Right kidney (tissue), 1 donor: ENCODE measurements at regions not wholly inside any gene's neighbourhood (a gene's known extent, or its start where the extent isn't known, plus 50 kb on each side); places are given as distances from the start of the nearest gene placed in this dataset.
"Not testable (repeated sequence)": the region's sequence is repeated elsewhere in the genome, so short reads cannot be mapped to it uniquely, and the experiment has no call there.

ENCODE experiments used
- DNase-seq: peaks from one replicate; pipeline ENCODE4 v3.0.0-alpha.2; 2016

DNA sequence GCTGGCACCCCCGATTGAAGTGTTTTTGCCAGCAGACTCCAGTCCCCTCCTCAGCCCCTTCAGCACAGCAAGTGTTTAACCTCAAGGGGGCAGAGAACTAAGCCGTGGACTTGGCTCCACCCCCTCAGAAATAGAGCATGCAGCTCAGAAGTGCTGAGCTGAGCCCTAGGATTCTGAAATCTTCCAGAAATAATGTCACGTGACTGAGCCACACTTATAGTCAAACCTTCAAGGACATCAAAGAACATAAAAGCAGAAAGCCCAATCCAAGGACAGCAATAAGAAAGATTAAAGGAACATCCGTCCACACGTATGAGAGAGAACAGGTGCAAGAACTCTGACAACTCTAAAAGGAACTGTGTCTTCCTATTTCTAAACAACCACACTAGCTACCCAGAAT, 317.7 kb upstream of the LRFN5 start:
- DNase-seq, result no peak

DNA sequence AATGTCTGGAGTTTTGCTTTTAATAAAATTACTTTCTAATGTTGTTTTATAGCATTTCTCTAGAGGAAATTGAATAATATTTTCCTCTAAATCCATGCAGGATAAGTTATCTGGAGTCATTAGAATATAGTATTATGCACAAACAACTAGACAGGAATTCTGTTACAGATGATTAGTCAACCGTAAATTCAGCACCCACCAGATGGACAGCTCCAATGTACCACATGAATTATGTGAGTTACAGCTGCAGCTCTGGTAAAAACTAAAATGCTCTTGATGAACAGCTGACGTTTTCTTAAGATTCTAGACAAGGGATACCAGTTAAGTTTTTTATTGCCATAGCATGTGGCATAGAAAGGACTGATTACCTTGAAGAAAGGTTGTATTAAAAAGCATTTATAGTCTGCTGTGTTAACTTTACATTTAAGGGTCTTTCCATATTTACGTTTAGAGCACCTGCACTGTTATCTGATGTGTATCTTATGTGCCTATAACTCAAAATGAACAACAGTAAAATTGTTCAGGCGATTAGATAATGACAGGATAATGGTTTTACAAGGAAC, 321.4 kb upstream of the LRFN5 start:
- no peak for DNase-seq

DNA sequence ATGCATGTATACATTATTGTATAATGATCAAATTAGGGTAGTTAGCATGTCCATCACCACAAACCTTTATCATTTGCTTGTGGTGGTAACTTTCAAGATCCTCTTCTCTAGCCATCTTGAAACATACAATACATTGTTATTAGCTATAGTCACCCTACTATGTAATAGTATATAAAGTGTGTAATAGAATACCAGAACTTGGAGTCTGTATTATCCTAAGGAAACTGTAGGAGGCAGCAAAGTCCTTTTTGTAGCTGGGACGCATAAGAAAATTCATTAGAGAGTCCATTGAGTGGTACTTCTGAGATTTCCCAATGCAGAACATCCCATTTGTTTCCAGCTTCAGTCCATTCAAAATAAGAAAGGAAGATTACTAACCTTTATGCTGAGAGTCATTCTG, 325.9 kb upstream of the LRFN5 start:
- DNase-seq, result no peak

DNA sequence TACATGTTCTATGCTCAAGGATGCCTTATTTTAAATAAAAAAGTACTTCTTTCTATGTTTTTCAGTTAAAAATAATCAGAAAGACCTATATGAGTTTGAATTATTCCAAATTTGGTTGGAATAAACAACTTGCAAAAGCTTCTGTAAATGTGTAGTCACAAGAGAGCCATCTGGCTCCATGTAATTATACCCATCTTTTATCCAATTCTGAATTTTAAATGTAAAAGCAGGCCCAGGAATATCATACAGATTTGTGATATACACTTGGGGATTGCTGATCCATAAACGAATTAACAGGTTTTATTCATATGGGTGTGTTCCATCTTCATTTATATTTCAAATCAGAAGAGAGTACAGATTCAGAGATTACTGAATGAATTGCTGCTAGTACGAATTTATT, 329.2 kb upstream of the LRFN5 start:
- DNase-seq, result no peak

DNA sequence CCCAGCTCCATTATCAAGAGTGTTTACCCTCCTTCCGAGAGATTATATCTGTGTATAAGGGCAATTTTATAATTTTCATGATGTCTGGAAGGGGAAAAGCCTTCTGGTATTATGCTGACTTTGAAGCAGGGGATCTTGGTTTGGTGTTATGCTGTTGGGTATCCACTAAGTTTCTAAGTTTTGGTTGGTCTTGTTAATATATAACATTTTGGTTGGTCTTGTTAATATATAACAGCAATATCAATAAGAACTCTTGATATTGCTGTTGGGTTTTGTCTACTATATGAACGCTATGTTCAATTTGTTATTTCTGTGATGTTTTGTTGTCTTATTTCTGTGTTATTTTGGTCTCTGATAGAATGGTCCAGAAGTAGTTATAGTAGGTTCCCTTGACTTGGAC, 349.2 kb upstream of the LRFN5 start:
- no peak for DNase-seq

DNA sequence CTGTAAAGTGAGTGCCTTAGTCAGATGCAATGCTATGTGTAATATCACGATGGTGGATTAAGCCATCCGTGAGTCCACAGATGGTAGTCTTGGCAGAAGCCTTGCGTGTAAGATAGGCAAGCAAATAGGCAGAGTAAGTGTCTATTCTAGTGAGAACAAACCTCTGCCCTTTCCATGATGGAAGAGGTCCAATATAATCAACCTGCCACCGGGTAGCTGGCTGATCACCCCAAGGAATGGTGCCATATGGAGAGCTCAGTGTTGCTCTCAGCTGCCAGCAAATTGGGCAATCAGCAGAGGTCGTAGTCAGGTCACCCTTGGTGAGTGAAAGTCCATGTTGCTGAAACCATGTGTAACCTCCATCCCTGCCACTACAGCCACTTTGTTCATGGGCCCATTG, 371.2 kb upstream of the LRFN5 start:
- DNase-seq, result no peak

DNA sequence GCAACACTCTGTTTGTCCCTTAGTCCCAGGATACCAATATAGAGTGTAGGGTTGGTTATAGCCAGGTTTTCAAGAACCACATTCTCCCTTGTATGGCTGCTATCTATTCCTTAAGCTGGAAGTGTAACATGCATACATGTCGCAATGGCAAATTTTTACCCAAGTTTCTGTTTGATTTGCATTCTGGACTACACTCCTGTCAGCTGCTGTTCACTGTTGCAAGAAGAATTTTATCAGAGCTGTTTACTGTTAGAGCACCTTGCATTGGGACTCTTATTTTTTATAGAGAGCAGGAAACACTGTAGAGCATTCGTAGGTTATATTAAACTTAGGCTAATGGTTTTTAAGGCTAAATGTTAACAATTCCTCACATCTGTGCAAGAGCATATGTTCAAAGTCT, 376.0 kb upstream of the LRFN5 start:
- DNase-seq, result no peak

DNA sequence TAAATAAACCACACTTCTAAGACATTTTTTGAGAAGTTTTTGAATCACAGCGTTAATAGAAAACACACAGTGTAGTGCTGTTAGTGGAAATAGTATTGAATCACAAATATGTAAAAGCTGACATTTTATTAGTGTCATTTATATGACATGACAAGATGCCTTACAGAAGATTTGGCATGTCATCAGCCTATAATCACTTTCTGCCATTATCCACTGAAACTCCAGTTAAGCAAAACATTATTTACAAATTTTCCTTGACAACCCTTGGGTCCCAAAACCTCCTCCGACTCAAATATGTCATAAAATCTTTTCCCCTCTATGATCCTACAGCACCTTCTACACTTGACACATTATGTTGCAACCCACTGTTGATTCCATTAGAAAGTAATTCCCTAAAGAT, 376.9 kb upstream of the LRFN5 start:
- DNase-seq, result no peak

DNA sequence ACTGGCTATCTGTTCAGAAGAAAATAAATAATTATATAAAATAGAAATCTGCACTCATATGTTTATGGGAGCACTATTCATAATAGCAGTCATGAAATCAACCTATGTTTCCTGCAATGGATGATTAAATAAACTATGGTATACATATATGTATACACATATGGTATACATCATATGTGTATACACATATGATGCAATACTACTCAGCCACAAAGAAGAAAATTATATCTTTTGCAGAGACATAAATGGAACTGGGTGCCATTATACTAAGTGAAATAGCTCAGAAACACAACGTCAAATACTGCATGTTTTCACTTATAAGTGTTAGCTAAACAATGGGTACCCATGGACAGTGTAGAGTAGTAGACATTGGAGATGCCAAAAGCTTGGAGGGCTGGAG, 381.2 kb upstream of the LRFN5 start:
- no peak for DNase-seq

DNA sequence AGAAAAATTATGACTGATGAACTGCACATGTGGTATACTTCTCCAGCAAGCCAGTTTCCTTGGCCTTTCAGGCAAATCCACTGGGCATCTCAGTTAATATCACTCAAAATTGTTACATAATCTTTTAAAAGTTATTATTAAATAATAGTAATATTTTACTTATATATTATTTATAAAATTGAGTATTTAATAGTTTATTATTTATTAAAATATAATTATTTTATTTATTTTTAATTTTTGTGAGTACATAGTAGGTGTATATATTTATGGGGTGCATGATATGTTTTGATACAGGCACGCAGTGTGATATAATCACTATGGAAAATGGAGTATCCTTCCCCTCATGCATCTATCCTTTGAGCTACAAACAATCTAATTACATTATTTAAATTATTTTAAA, 384.1 kb upstream of the LRFN5 start:
- DNase-seq, result no peak

DNA sequence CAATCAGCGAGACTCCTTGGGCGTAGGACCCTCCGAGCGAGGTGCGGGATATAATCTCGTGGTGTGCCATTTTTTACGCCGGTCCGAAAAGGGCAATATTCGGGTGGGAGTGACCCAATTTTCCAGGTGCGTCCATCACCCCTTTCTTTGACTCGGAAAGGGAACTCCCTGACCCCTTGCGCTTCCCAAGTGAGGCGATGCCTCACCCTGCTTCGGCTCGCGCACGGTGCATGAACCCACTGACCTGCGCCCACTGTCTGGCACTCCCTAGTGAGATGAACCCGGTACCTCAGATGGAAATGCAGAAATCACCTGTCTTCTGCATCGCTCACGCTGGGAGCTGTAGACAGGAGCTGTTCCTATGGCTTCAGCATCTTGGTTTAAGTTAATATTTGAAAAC, 391.7 kb upstream of the LRFN5 start:
- not testable (repeated sequence) for DNase-seq

DNA sequence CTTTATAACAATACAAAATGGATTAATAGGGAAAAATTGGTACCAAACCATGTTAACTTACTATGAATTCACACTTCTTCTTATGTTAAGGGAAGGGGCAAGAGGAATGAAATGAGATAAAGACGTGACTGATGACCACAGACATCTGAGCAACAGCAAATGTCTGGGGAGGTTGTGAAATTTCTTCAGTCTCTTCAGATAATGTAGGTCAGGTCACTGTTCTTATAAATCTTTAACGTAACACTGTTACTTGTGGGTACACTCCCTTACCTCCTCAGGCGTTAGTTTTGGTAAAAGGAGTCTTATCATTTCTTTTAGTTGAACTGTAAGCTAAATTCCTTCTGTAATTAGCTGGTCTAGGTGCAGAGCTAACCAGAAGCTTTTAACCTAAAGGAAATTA, 405.0 kb upstream of the LRFN5 start:
- no peak for DNase-seq

DNA sequence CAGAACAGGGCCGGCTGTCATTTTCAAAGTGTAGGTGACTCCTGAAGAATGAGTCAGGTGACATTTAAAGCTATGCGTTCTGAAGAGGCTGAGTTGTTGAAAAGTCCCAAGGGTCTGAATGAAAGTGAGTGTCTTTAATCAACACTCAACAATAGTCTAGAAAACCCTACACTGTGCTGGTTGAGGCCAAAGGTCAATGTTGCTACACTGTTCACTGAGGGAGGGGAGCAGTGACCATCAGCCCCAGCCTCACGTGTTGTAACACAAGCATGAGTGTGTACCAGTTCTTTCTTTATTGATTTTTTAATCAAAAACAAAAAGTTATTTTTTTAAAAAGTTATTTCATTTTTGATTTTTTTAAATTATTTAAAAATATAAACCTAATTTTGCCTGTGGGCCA, 418.8 kb upstream of the LRFN5 start:
- DNase-seq, result no peak

DNA sequence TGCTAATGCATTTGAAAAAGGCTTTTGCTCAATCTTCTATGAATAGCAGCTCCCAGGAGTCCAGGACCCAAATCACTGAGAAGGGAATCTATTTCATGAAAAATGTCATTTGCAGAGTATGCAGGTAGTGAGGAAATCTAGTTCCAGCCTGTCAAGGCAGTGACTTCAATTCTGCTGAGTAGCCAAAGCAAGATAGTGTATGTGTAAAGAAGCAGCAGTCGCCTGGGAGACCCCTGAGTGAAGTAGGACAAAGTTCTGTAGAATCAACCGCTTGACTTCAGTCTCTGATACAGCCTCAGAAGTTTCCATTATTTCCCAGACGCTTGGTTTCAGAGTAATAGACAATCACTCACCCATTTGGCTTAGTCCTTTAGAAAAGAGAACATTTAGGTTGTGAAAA, 435.6 kb upstream of the LRFN5 start:
- no peak for DNase-seq

DNA sequence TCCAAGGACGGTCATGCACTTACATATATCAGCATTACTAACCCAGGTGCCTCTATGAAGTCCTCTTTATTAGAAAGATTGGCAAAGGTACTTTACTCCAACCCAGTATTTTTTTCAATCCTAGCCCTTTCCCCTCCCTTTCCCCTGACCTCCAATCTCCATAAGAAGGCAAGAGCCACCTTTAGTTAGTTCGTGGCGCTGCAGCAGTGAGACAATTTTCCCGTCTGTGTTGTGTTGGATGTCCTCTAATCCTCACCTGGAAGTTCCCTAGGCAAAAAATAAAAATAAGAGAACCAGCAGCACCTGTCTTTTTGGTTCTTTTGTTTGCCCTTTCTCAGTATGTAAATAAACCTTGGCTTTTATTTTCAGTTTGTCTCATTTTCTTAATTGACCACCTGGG, 439.6 kb upstream of the LRFN5 start:
- DNase-seq, result no peak

DNA sequence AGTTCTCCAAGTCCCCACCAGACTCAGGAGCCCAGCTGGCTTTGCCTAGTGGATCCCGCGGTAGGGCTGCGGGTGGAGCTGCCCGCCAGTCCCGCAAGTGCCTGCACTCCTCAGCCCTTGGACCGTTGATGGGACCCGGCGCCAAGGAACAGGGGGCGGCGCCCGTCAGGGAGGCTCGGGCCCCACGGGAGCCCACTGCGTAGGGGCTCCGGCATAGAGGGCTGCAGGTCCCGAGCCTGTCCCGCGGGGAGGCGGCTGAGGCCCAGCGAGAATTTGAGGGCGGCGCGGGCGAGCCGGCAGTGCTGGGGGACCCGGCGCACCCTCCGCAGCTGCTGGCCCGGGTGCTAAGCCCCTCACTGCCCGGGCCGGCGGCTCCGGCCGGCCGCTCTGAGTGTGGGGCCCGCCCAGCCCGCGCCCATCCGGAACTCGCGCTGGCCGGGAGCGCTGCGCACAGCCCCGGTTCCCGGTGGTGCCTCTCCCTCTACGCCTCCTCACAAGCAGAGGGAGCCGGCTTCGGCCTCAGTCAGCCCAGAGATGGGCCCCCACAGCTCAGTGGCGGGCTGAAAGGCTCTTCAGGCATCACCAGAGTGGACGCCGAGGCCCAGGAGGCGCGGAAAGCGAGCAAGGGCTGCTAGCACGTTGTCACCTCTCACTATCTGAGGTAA, 452.4 kb upstream of the LRFN5 start:
- DNase-seq, result no peak

DNA sequence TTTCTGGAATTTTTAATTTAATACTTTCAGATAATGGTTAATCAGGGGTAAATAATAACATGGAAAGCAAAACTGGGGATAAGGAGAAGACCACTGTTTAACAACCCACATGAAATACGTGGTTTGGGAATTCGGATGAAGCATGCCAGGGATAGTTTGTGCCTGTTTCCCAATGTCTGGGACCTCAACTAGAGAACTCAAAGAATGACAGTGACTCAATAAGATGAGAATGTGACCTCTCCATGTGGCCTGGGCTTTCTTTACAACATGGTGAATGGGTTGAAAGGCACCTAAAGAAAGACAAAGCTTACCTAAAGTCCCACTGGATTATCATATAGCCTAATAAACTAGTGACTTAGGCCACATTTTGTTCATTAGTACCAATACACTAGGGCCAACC, 460.3 kb upstream of the LRFN5 start:
- DNase-seq, result no peak

DNA sequence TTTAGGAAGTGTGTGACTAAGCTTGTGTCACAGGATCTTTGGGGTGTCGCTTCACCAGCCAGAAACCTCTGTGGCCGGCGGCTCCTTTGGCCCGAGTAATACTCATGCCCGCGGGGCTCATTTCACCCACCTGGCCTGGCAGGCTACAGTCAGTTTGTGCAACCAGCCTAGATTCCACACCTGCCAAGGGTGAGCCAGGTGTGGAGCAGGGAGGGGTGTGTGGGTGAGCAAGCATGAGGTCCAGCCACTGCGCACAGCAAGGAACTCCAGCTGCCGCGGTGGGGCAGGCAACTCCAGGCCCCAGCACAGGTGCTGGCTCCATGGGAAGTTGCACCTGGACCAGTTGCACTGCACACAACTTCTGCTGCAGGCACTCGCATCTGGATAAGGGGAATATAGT, 462.3 kb upstream of the LRFN5 start:
- DNase-seq, result no peak

DNA sequence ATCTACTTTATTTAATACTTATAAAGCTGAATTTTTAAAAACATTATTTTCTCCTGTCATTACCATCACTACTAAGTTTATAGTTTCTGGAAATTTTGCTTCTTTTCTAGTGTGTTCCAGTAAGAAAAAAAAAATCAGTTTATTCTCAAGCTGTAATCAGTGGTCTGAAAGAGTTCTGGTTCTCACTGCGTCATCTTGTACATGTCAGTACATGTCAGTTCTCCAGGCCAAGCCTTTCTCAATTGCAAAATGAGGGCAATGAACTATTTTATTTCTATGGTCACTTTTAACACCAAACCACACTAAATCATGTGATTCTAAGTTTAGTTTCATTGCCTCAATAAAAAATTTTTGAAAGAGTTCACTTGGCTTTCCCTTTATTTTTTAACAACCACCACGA, 468.9 kb upstream of the LRFN5 start:
- no peak for DNase-seq

DNA sequence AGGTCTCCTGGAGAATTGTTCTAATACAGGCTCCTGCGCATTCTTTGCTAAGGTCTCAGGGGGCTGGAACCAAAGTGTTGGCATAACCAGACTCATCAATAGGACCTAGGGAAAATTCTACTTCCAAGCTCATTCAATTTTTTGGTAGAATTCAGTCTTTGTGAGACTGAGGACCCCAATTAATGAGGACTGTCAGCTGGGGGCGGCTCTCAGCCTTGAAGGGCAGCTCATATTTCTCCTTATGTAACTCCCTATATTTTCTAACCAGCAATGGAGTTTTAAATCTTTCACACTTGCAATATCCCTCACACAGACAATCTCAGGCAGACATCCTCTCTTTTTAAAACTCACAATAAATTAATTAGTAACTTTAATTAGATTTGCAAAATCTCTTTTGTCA, 476.4 kb upstream of the LRFN5 start:
- no peak for DNase-seq

DNA sequence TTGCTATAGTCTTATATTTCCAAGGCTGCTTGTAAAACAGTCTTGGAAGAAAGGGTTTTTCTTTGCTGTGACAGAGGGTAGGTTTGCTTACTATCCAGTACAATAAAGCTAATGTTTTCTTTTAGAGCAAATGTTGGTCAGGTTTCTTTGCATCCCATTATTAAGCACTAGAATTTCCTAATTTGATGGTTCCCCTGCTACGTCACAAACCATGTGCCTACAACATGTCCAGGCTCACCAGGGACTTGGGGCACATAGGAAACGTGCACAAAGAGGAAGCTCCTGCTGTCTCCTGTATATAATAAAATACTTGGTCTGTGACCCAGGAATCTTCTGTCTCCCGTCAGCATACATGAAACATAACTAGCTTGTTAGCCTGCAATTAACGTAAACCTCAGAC, 486.3 kb upstream of the LRFN5 start:
- DNase-seq, result no peak

DNA sequence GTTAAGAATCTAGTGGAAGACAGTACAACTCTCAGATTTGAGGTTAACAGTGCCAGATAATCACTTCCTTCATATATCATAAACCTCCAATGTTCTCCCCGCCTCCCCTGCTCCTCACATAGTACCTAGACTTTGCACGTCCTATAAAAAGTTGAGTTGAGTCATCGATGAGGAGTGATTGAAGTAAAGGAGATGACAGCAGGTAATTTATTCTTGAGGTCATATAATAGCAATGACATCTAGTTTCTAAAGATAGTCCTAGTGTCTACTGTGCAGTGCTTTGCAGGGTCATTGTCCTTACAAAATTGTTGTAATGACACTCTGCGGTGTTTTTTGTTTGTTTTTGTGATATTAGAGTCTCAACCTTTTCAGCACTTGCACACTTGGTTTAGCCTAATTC, 510.5 kb upstream of the LRFN5 start:
- no peak for DNase-seq

DNA sequence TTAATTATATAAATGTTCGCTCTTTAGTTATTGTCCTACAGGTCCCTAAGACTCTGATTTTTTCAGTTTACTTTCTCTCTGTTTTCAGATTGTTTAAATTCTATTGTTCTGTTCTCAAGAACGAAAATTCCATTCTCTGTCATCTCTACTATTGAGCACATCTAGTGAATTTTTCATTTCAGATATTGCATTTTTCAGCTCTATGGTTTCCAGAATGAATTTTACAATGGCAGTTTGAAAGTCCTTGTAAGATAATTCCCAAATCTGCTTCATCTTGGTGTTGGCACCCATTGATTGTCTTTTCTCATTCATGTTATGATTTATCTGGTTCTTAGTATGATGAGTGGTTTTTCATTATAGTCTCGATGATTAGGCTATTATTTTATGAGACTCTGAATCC, 519.6 kb upstream of the LRFN5 start:
- no peak for DNase-seq

DNA sequence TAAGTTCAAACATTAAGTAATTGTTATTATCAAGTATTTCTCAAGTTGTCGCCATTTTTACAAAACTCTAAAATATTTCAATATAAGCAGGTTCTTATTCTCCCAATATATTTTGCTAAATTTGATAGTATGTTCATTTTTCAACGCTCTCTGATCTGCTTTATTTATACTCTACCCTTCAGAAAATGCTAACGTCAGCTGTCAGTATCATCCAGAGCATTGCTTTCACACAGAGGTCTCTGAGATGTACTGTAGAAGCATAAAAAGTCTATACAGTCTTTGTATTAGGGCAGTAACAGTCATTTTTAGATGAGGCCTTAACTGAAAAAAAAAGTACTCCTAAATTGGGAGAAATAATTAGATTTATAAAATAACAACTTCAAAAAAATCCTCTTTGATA, 533.1 kb upstream of the LRFN5 start:
- DNase-seq, result no peak

DNA sequence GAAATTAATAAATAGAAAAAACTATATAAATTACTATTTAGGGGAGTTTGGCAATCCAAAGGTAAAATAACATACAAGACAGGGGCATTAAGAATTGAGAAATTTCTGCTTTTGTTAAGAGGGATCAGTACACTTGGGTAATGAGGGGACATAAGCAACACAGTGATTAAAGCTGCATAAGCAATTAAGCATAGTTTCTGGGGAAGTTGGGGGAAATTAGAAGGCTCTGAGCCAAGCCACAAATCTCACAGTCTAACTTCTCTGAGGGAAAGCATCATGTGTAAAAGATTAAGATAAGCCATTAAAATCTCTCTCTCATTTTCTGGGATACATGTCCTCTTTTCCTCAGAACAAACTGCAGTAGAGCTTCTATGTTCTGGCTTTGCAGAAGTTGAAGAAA, 533.9 kb upstream of the LRFN5 start:
- DNase-seq, result no peak
